ENCODE measurements at regions not wholly inside any gene's neighbourhood (a gene's known extent, or its start where the extent isn't known, plus 50 kb on each side); places are given as distances from the start of the nearest gene placed in this dataset.

GRCh38 chr10:132135053-132135872 lies 51.5 kb upstream of the DPYSL4 start:
- DNase-seq = no peak

- no peak for DNase-seq
These were observed 50.6 kb upstream of the DPYSL4 start for GRCh38 chr10:132136097-132136521.

GRCh38 chr10:132136689-132137088 lies 50.1 kb upstream of the DPYSL4 start:
- DNase-seq = no peak
